IPS-15b (cell line): ENCODE measurements at regions not wholly inside any gene's neighbourhood (a gene's known extent, or its start where the extent isn't known, plus 50 kb on each side); places are given as distances from the start of the nearest gene placed in this dataset.

ENCODE experiments used
- H3K27me3 ChIP-seq: one replicate; pipeline ENCODE4 v1.6.1; 2013; ENCODE audit warnings: low read length; ENCODE audit not compliant: control insufficient read depth, insufficient read depth
- H3K36me3 ChIP-seq: one replicate; pipeline ENCODE4 v1.6.1; 2013; ENCODE audit warnings: low read length; ENCODE audit not compliant: control insufficient read depth, insufficient read depth
- H3K4me1 ChIP-seq: one replicate; pipeline ENCODE4 v1.6.1; 2013; ENCODE audit warnings: mild to moderate bottlenecking, low read length; ENCODE audit not compliant: control insufficient read depth, insufficient read depth
- H3K4me3 ChIP-seq: one replicate; pipeline ENCODE4 v1.5.1; 2013; ENCODE audit warnings: low read depth, low read length
- H3K9ac ChIP-seq: one replicate; pipeline ENCODE4 v1.6.1; 2013; ENCODE audit warnings: low read depth, mild to moderate bottlenecking, low read length
- H3K9me3 ChIP-seq: one replicate; pipeline ENCODE4 v1.6.1; 2013; ENCODE audit warnings: mild to moderate bottlenecking, low read length; ENCODE audit not compliant: control insufficient read depth, insufficient read depth

DNA sequence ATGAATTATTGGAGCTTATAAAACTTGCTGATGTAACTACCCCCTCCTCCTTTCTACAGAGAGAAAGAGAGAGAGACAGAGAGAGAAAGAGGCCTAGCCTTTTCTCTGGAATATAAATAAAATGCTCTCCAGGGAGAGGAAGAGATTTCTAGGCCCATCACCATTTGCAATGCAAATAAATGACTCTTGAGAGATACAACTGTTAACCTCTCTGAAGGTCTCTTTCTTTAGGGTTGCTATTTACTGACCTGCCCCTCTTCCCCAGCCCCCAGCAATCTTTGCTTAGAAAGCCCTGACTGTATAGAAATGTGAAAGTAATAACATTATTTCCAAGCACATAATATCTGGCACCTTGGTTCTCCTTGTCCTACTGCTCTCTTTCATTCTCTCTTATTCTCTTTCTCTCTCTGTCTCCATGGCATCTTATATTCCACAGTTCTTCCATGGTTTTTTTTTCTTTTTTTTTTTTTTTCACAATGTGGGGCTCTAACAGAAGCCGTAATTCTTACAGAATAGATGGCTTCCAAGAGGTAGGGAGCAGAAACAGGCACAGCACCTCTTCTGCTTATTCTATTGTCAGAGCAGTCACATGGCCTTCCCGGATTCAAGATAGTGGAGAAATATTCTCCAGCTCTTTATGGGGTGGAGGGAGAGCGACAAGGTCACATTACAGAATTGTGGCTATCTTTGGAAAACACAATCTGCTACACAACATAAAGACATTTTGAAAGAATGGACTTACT, 1087.9 kb upstream of the NUDT12 start:
- Histone ChIP-seq H3K27me3 (peaks cover 67% of the 10 kb centered on the region), H3K36me3 (peaks cover 2% of the 10 kb centered on the region), H3K9me3 (no peaks in the 10 kb centered on the region), H3K9ac (no peak overlapping the region), H3K4me1 (peaks cover 2% of the 10 kb centered on the region), H3K4me3 (no peak overlapping the region)

- H3K27me3 ChIP-seq: peaks cover 49% of the 10 kb centered on the region
- no peak overlapping the region for H3K4me3 ChIP-seq
- H3K9me3 ChIP-seq: no peaks in the 10 kb centered on the region
- H3K4me1 ChIP-seq: peaks cover 2% of the 10 kb centered on the region
- peaks cover 2% of the 10 kb centered on the region for H3K36me3 ChIP-seq
- no peak overlapping the region for H3K9ac ChIP-seq
Observed at GRCh38 chr5:104646416-104646815, 1083.8 kb upstream of the NUDT12 start.

DNA sequence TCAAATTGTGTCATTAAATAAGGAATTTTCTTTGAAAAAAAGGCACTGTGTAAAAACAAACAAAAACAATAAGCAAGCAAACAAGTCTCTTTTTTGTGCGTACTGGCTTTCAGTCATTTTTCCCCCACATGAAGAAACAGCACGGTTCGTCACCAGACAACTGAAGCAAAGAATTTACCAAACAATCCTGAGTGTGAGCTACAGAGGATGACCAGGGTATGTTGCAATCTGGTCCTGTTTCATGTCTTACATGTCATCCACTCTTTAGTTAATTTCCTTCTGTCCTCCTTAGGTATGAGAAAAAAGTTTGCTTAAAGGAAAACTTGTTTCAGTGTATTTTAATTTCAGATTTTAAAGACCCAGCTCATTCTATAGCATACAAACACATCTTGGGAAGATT, 1080.7 kb upstream of the NUDT12 start:
- no peak overlapping the region for H3K4me3 ChIP-seq
- H3K4me1 ChIP-seq: no peaks in the 10 kb centered on the region
- H3K9ac ChIP-seq: no peak overlapping the region
- no peaks in the 10 kb centered on the region for H3K9me3 ChIP-seq
- H3K36me3 ChIP-seq: peaks cover 2% of the 10 kb centered on the region
- H3K27me3 ChIP-seq: peaks cover 26% of the 10 kb centered on the region

GRCh38 chr5:104635227-104635626, 1072.6 kb upstream of the NUDT12 start:
- H3K9me3 ChIP-seq: no peaks in the 10 kb centered on the region
- H3K4me3 ChIP-seq: no peak overlapping the region
- no peaks in the 10 kb centered on the region for H3K27me3 ChIP-seq
- no peak overlapping the region for H3K9ac ChIP-seq
- no peaks in the 10 kb centered on the region for H3K36me3 ChIP-seq
- no peaks in the 10 kb centered on the region for H3K4me1 ChIP-seq

DNA sequence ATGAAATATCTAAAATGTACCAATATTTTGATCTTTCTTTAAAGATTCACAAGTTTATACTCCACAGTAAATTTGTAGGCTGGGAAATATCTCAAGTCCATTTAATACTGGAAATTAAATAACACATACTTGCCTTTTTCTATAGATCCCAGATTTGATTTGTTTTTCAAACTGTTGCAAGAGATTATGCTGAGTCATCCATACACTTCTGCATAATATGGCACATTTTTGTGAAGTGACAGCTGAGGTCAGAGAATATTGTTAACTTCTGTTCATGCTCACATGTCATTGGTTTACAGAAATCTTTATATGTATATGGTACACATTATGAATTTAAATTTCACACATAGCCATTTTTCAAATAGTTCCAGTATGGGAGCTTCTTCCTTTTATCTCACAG, 1066.3 kb upstream of the NUDT12 start:
- Histone ChIP-seq H3K9me3 (peaks cover 3% of the 10 kb centered on the region), H3K9ac (no peak overlapping the region), H3K4me3 (no peak overlapping the region), H3K4me1 (no peaks in the 10 kb centered on the region), H3K27me3 (no peaks in the 10 kb centered on the region), H3K36me3 (no peaks in the 10 kb centered on the region)

- Histone ChIP-seq H3K9ac (no peak overlapping the region), H3K27me3 (no peaks in the 10 kb centered on the region), H3K36me3 (no peaks in the 10 kb centered on the region), H3K4me3 (no peak overlapping the region), H3K4me1 (no peaks in the 10 kb centered on the region), H3K9me3 (peaks cover 3% of the 10 kb centered on the region)
Observed at GRCh38 chr5:104626122-104626521, 1063.5 kb upstream of the NUDT12 start.

DNA sequence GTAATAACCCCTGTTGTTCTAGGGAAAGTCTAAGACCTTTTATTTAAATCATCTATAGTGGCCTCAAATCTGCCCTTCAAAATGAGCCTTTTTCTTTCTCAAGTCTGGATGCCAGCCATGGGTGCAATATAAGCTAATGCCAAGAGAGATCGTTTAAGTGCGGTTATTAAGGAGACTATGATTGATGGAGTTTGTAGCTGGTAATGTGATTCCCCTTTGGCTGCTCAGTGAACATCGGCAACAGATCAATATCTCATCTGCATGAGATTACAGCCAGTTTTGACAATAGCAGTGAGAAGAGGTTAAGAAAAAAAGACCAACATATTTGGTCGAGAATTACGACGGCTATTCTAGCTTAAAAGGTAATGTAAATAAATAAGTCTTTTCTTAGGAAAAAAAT, 1049.4 kb upstream of the NUDT12 start:
- no peaks in the 10 kb centered on the region for H3K9me3 ChIP-seq
- no peak overlapping the region for H3K4me3 ChIP-seq
- H3K27me3 ChIP-seq: no peaks in the 10 kb centered on the region
- H3K9ac ChIP-seq: no peak overlapping the region
- H3K36me3 ChIP-seq: no peaks in the 10 kb centered on the region
- no peaks in the 10 kb centered on the region for H3K4me1 ChIP-seq

DNA sequence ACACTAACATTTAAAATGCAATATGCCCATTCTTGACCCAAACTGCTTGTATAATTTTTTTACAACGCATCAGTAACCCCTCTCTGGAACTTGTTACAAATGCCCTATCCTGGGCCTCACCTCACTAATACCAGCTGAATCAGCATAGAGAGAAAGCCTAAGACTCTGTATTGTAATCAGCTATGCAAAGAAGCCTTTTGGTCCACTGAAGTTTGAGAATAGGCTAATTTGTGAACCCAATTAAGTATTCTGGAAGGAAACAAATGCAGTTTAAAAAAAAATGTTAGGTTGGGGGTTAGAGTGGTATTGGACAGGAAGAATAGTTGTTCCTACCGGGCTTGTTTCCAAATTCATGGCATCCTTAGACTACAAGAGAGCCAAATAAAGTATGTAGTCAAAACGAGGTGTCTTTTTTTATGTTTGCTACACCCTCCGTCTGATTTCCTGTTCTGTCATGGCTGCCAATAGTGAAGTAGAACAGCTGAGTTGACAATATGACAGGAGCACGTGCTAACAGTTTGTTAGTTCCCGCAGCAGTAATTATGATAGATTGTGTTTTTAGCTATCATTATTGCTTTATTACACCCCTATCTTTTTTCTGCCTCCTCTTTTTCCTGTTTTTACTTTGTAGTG, 1048.7 kb upstream of the NUDT12 start:
- no peaks in the 10 kb centered on the region for H3K4me1 ChIP-seq
- no peaks in the 10 kb centered on the region for H3K9me3 ChIP-seq
- no peak overlapping the region for H3K9ac ChIP-seq
- H3K4me3 ChIP-seq: no peak overlapping the region
- no peaks in the 10 kb centered on the region for H3K27me3 ChIP-seq
- H3K36me3 ChIP-seq: no peaks in the 10 kb centered on the region

GRCh38 chr5:104606258-104606829, 1043.8 kb upstream of the NUDT12 start:
- Histone ChIP-seq H3K36me3 (no peaks in the 10 kb centered on the region), H3K27me3 (no peaks in the 10 kb centered on the region), H3K9me3 (no peaks in the 10 kb centered on the region), H3K4me3 (no peak overlapping the region), H3K9ac (no peak overlapping the region), H3K4me1 (no peaks in the 10 kb centered on the region)

DNA sequence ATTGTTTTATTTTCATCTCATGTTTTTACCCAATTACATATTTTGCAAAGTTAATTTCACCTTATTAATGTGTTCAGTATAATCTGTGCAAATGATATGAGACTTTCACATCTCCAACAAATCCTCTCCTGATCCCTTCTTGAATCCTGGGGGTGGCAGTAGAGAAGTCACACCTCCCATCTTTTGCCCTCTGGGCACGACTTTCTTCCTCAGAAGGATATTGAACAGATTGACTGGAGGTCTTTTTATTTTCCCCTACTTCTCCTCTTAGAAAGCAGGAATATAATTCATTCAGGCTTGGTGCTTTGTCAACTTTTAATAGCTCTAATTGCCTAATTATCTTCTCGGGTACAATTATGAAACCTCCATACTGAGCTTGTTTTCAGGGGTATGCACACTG, 1037.1 kb upstream of the NUDT12 start:
- Histone ChIP-seq H3K4me1 (no peaks in the 10 kb centered on the region), H3K27me3 (no peaks in the 10 kb centered on the region), H3K4me3 (no peak overlapping the region), H3K9me3 (no peaks in the 10 kb centered on the region), H3K36me3 (no peaks in the 10 kb centered on the region), H3K9ac (no peak overlapping the region)

GRCh38 chr5:104598285-104598684, 1035.7 kb upstream of the NUDT12 start:
- H3K27me3 ChIP-seq: no peaks in the 10 kb centered on the region
- H3K4me1 ChIP-seq: no peaks in the 10 kb centered on the region
- H3K9me3 ChIP-seq: no peaks in the 10 kb centered on the region
- no peaks in the 10 kb centered on the region for H3K36me3 ChIP-seq
- H3K4me3 ChIP-seq: no peak overlapping the region
- H3K9ac ChIP-seq: no peak overlapping the region

- H3K4me1 ChIP-seq: no peaks in the 10 kb centered on the region
- H3K36me3 ChIP-seq: no peaks in the 10 kb centered on the region
- no peak overlapping the region for H3K4me3 ChIP-seq
- no peaks in the 10 kb centered on the region for H3K9me3 ChIP-seq
- H3K9ac ChIP-seq: no peak overlapping the region
- no peaks in the 10 kb centered on the region for H3K27me3 ChIP-seq
Observed at GRCh38 chr5:104594850-104595249, 1032.3 kb upstream of the NUDT12 start.
